ENCODE measurements at regions not wholly inside any gene's neighbourhood (a gene's known extent, or its start where the extent isn't known, plus 50 kb on each side); places are given as distances from the start of the nearest gene placed in this dataset.

DNA sequence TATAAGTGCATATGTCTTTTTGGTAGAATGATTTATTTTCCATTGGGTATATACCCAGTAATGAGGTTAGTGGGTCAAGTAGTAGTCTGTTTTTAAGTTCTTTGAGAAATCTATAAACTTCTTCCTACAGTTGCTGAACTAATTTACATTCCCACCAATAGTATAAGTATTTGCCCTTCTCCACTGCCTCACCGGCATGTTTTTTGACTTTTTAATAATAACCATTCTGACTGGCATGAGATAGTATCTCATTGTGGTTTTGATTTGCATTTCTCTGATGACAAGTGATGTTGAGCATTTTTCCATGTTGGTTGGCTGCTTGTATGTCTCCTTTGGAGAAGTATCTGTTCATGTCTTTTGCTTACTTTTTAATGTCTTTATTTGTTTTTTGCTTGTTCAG is 94.1 kb upstream of the TP63 start:
- Histone ChIP-seq H4K5ac (ENCODE audit: low read depth, low read length) (no peak overlapping the region), H2AFZ (replicated peaks; ENCODE audit: low read length, poor library complexity) (no peak overlapping the region), H3K56ac (ENCODE audit: extremely low read depth, insufficient read depth, low read length) (no peak overlapping the region), H3K9ac (ENCODE audit: low read depth, low read length) (no peak overlapping the region), H3K14ac (replicated peaks; ENCODE audit: low read depth, low read length) (no peak overlapping the region), H3K79me1 (ENCODE audit: low read depth in 1 of 2, low read length in 2 of 2) (no peaks in the 10 kb centered on the region), H4K20me1 (ENCODE audit: insufficient read depth, low read length) (no peaks in the 10 kb centered on the region), H3K27me3 (ENCODE audit: control insufficient read depth, insufficient read depth, low read length) (no peaks in the 10 kb centered on the region), H3K4me3 (ENCODE audit: insufficient read depth, low read depth, low read length) (no peak overlapping the region), H2AK5ac (ENCODE audit: low read depth, low read length) (no peak overlapping the region), H3K36me3 (ENCODE audit: control insufficient read depth, insufficient read depth, low read length) (no peaks in the 10 kb centered on the region), H3K4me2 (ENCODE audit: low read depth, low read length) (no peak overlapping the region), H2BK15ac (ENCODE audit: low read depth, low read length) (no peak overlapping the region), H3K9me1 (ENCODE audit: insufficient read depth, low read length) (no peaks in the 10 kb centered on the region), H2AK9ac (replicated peaks; ENCODE audit: low read depth, low read length, poor library complexity) (no peak overlapping the region), H2BK20ac (ENCODE audit: low read depth, low read length) (no peak overlapping the region), H4K91ac (ENCODE audit: insufficient read depth, low read depth, low read length) (no peak overlapping the region), H2BK120ac (ENCODE audit: low read depth, low read length) (no peak overlapping the region), H2BK5ac (ENCODE audit: low read depth, low read length, poor library complexity, severe bottlenecking) (no peak overlapping the region), H3K4ac (ENCODE audit: low read depth, low read length) (no peak overlapping the region), H3K9me3 (ENCODE audit: control insufficient read depth, insufficient read depth, low read length) (no peaks in the 10 kb centered on the region), H4K8ac (ENCODE audit: low read depth in 2 of 2, low read length in 2 of 2) (no peak overlapping the region), H3K4me1 (ENCODE audit: control insufficient read depth, insufficient read depth, low read length) (no peaks in the 10 kb centered on the region), H3K27ac (ENCODE audit: insufficient read depth, low read length) (no peak overlapping the region), H3K18ac (ENCODE audit: low read depth, low read length) (no peak overlapping the region), H3K23ac (ENCODE audit: low read depth, low read length) (no peak overlapping the region)
- ATAC-seq (ENCODE audit: low read depth) (no peak), DNase-seq (no peak)
- in situ Hi-C loops (cut with MboI; ENCODE audit: low sequenced_read_pairs): no loop called here
- dilution Hi-C loops (cut with HindIII; ENCODE audit: low sequenced_read_pairs, unreplicated experiment): no loop called here
- intact Hi-C loops (cut with micrococcal nuclease): no loop called here
- WGBS, 2 experiments (ENCODE audit: extremely low coverage in 2 of 2, insufficient read length in 1 of 2): no CpG with 5 or more reads among the region's 1 CpG
- no TSS peak for BruUV-seq (replicated peaks)
- TF ChIP-seq MAFK (IDR thresholded peaks at IDR 0.05; ENCODE audit: low read depth, low read length) (no peak), RFX5 (IDR thresholded peaks at IDR 0.05; ENCODE audit: low read depth, low read length) (no peak), MXI1 (IDR thresholded peaks at IDR 0.05; ENCODE audit: borderline replicate concordance, low read depth, low read length) (no peak), NFE2L2 (IDR thresholded peaks at IDR 0.05; ENCODE audit: low read depth, low read length) (no peak), CHD1 (IDR thresholded peaks at IDR 0.05; ENCODE audit: low read depth, low read length) (no peak), POLR2A (IDR thresholded peaks at IDR 0.05; ENCODE audit: low read depth, low read length) (no peak), MAZ (IDR thresholded peaks at IDR 0.05; ENCODE audit: borderline replicate concordance, low read depth, low read length) (no peak), SMC3 (IDR thresholded peaks at IDR 0.05; ENCODE audit: low read depth, low read length) (no peak), CEBPB (IDR thresholded peaks at IDR 0.05; ENCODE audit: low read depth, low read length) (no peak), RAD21 (IDR thresholded peaks at IDR 0.05; ENCODE audit: low read length) (no peak), RCOR1 (IDR thresholded peaks at IDR 0.05; ENCODE audit: insufficient replicate concordance, low read length) (no peak), ELK1 (IDR thresholded peaks at IDR 0.05; ENCODE audit: borderline replicate concordance, low read depth, low read length) (no peak), FOS (IDR thresholded peaks at IDR 0.05; ENCODE audit: low read depth, low read length) (no peak), BHLHE40 (IDR thresholded peaks at IDR 0.05; ENCODE audit: low read depth, low read length) (no peak)
- TF ChIP-seq, protein P1, sequence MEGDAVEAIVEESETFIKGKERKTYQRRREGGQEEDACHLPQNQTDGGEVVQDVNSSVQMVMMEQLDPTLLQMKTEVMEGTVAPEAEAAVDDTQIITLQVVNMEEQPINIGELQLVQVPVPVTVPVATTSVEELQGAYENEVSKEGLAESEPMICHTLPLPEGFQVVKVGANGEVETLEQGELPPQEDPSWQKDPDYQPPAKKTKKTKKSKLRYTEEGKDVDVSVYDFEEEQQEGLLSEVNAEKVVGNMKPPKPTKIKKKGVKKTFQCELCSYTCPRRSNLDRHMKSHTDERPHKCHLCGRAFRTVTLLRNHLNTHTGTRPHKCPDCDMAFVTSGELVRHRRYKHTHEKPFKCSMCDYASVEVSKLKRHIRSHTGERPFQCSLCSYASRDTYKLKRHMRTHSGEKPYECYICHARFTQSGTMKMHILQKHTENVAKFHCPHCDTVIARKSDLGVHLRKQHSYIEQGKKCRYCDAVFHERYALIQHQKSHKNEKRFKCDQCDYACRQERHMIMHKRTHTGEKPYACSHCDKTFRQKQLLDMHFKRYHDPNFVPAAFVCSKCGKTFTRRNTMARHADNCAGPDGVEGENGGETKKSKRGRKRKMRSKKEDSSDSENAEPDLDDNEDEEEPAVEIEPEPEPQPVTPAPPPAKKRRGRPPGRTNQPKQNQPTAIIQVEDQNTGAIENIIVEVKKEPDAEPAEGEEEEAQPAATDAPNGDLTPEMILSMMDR (conservative IDR thresholded peaks at IDR 0.05; ENCODE audit: low read depth, low read length): no peak
- TF ChIP-seq, protein P2, sequence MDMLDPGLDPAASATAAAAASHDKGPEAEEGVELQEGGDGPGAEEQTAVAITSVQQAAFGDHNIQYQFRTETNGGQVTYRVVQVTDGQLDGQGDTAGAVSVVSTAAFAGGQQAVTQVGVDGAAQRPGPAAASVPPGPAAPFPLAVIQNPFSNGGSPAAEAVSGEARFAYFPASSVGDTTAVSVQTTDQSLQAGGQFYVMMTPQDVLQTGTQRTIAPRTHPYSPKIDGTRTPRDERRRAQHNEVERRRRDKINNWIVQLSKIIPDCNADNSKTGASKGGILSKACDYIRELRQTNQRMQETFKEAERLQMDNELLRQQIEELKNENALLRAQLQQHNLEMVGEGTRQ (IDR thresholded peaks at IDR 0.05; ENCODE audit: low read depth, low read length): no peak
- ChIA-PET POLR2A (ENCODE audit: unreplicated experiment) (no interaction called here), CTCF (no interaction called here)
